HG02623 (cell line): ENCODE measurements at regions not wholly inside any gene's neighbourhood (a gene's known extent, or its start where the extent isn't known, plus 50 kb on each side); places are given as distances from the start of the nearest gene placed in this dataset.
"Not testable (repeated sequence)": the region's sequence is repeated elsewhere in the genome, so short reads cannot be mapped to it uniquely, and the experiment has no call there.

Experiments
- ATAC-seq: cut with Tn5 transposase; IDR thresholded peaks from one replicate; pipeline ENCODE4 v1.9.1; 2021; ENCODE audit warnings: moderate library complexity; ENCODE audit not compliant: unreplicated experiment

GRCh38 chr4:79563219-79563618 lies 155.2 kb upstream of the GK2 start:
- ATAC-seq, result no peak

GRCh38 chr4:79561751-79562150 lies 153.7 kb upstream of the GK2 start:
- no peak for ATAC-seq

- ATAC-seq, result not testable (repeated sequence)
Observed at GRCh38 chr4:79559398-79559797, 151.4 kb upstream of the GK2 start.

GRCh38 chr4:79552311-79552710 lies 144.3 kb upstream of the GK2 start:
- ATAC-seq, result no peak

- no peak for ATAC-seq
Observed at GRCh38 chr4:79551555-79551954, 143.5 kb upstream of the GK2 start.

- ATAC-seq, result no peak
Observed at GRCh38 chr4:79547851-79548250, 139.8 kb upstream of the GK2 start.

- not testable (repeated sequence) for ATAC-seq
Observed at GRCh38 chr4:79545292-79545691, 137.3 kb upstream of the GK2 start.

- ATAC-seq, result no peak
Observed at GRCh38 chr4:79540143-79540542, 132.1 kb upstream of the GK2 start.

GRCh38 chr4:79535516-79535915 lies 127.5 kb upstream of the GK2 start:
- no peak for ATAC-seq

GRCh38 chr4:79528241-79528706 lies 120.2 kb upstream of the GK2 start:
- no peak for ATAC-seq

- no peak for ATAC-seq
Observed at GRCh38 chr4:79526641-79527565, 118.9 kb upstream of the GK2 start.

GRCh38 chr4:79516114-79516513 lies 108.1 kb upstream of the GK2 start:
- no peak for ATAC-seq

- no peak for ATAC-seq
Observed at GRCh38 chr4:79514621-79515329, 106.7 kb upstream of the GK2 start.

- no peak for ATAC-seq
Observed at GRCh38 chr4:79513576-79513975, 105.5 kb upstream of the GK2 start.

- no peak for ATAC-seq
Observed at GRCh38 chr4:79512363-79512762, 104.3 kb upstream of the GK2 start.

GRCh38 chr4:79502081-79502480 lies 94.1 kb upstream of the GK2 start:
- no peak for ATAC-seq

- no peak for ATAC-seq
Observed at GRCh38 chr4:79498282-79498681, 90.3 kb upstream of the GK2 start.

GRCh38 chr4:79497001-79497400 lies 89.0 kb upstream of the GK2 start:
- ATAC-seq, result no peak

GRCh38 chr4:79495447-79495846 lies 87.4 kb upstream of the GK2 start:
- ATAC-seq, result no peak

- ATAC-seq, result no peak
Observed at GRCh38 chr4:79492148-79492547, 84.1 kb upstream of the GK2 start.

GRCh38 chr4:79489506-79489905 lies 81.5 kb upstream of the GK2 start:
- no peak for ATAC-seq

GRCh38 chr4:79476196-79476595 lies 68.2 kb upstream of the GK2 start:
- ATAC-seq, result no peak
